ENCODE measurements at regions not wholly inside any gene's neighbourhood (a gene's known extent, or its start where the extent isn't known, plus 50 kb on each side); places are given as distances from the start of the nearest gene placed in this dataset.

- intact Hi-C loops (cut with DNase I): no loop called here
Observed at GRCh38 chrX:4710618-4711433, 997.4 kb upstream of the PRKX start.

DNA sequence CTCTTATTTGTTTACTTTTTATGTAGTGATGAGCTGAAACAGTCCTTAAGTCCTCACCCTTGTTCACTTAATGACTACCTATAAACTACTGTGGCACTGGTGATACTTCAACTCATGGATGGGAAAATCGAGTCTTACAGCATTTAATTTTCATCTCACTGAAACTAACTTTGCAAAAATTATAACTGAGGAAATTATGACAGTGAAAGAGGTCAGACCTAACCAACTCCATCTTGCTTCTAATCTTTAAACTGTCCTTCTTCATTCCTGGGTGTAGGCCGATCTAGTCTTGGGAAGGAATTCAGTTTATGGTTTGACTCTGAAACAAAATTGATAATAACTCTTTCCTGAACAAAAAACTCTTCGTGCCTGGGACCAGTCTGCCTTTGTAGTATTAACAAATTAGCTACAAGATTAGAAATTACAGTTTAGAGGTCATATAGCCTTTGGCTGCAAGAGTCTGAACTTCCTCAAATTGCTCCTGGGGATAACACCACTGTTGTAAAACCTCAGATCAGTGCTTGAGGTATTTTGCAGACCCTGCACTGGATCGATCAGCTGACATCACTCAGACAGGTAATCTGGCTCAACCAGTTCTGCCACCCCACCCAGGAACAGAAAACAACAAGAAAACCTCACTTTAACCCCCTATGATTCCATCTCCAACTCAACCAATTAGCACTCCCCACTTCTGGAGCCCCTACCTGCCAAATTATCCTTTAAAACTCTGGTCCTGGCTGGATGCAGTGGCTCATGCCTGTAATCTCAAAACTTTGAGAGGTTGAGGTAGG, 995.7 kb upstream of the PRKX start:
- intact Hi-C loops (cut with DNase I): no loop called here
- no peaks in the 10 kb centered on the region for H3K36me3 ChIP-seq (replicated peaks in 1 of 2)
- H3K27ac ChIP-seq: no peak overlapping the region
- no peak for DNase-seq
- 54 to 66% (median 63%) methylated on average over 4 of the region's 4 CpGs for WGBS, 4 donors
- no peaks in the 10 kb centered on the region for H3K4me1 ChIP-seq (replicated peaks in 1 of 2)
- no peak overlapping the region for H3K4me3 ChIP-seq
- no peaks in the 10 kb centered on the region for H3K27me3 ChIP-seq
- TF ChIP-seq CTCF (IDR thresholded peaks at IDR 0.05) (no peak), POLR2A (IDR thresholded peaks at IDR 0.05) (no peak)
- H3K9me3 ChIP-seq (replicated peaks in 1 of 3): no peaks in the 10 kb centered on the region

More at GRCh38 chrX:4710618-4711433, 997.4 kb upstream of the PRKX start:
- no peaks in the 10 kb centered on the region for H3K9me3 ChIP-seq (replicated peaks in 1 of 3)
- no peaks in the 10 kb centered on the region for H3K4me1 ChIP-seq (replicated peaks in 1 of 2)
- H3K27ac ChIP-seq: no peak overlapping the region
- no peaks in the 10 kb centered on the region for H3K36me3 ChIP-seq (replicated peaks in 1 of 2)
- no peak overlapping the region for H3K4me3 ChIP-seq
- DNase-seq: peak in 1 of 7 donors; percentile 2
- TF ChIP-seq POLR2A (IDR thresholded peaks at IDR 0.05) (no peak), CTCF (IDR thresholded peaks at IDR 0.05) (no peak)
- WGBS, 4 donors: 66 to 71% (median 68%) methylated on average over 10 of the region's 10 CpGs
- H3K27me3 ChIP-seq: no peaks in the 10 kb centered on the region

DNA sequence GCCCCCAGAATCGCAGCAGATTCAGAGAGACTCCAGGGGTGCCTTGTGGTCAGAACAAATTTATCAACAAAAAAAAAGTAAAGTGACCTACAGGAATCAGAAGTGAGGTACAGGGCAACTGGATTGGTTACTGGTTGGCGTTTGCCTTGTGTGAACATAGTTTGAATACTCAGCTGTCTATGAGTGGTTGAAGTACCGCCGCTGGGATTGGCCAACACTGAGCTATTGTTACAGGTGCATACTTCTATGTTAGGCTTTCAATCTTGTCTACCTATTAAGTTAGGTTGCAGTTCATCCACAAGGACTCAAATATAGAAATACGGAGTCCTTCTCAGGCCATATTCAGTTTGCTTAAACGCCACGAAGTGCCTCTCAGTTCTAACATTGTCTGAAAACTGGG, 993.5 kb upstream of the PRKX start:
- Histone ChIP-seq H3K4me1 (replicated peaks in 1 of 2) (no peaks in the 10 kb centered on the region), H3K27ac (no peak overlapping the region), H3K4me3 (no peak overlapping the region), H3K36me3 (replicated peaks in 1 of 2) (no peaks in the 10 kb centered on the region), H3K27me3 (no peaks in the 10 kb centered on the region), H3K9me3 (replicated peaks in 1 of 3) (no peaks in the 10 kb centered on the region)
- intact Hi-C loops (cut with DNase I): no loop called here
- no peak for TF ChIP-seq POLR2A (IDR thresholded peaks at IDR 0.05)
- TF ChIP-seq CTCF (IDR thresholded peaks at IDR 0.05): no peak
- DNase-seq: no peak
- 88 to 93% (median 91%) methylated on average over 4 to 7 of the region's 7 CpGs for WGBS, 4 donors

DNA sequence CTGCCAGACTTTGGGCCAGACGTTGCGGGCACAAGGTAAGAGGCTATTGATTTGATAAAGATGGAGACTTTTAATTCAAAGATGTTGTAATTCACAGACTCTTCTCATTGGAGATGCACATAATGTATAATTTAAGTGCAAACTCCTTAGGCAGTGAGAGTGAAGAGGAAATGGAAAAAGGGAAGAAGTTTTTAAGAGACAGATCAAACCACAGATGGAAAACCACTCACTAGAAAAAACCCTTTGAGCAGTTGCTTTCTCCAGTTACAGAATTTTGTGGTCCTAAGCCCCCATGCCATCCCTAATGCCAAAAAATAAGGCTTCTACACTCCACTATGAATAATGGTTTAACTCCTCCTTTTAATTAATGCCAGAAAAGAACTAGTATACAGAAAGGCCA, 977.1 kb upstream of the PRKX start:
- no peak overlapping the region for H3K4me3 ChIP-seq
- 87 to 100% (median 92%) methylated on average over 2 of the region's 2 CpGs for WGBS, 4 donors
- no peaks in the 10 kb centered on the region for H3K36me3 ChIP-seq (replicated peaks in 1 of 2)
- H3K9me3 ChIP-seq (replicated peaks in 1 of 3): no peaks in the 10 kb centered on the region
- no peak for TF ChIP-seq POLR2A (IDR thresholded peaks at IDR 0.05)
- TF ChIP-seq CTCF (IDR thresholded peaks at IDR 0.05): no peak
- H3K27me3 ChIP-seq: no peaks in the 10 kb centered on the region
- H3K27ac ChIP-seq: no peak overlapping the region
- intact Hi-C loops (cut with DNase I): no loop called here
- H3K4me1 ChIP-seq (replicated peaks in 1 of 2): no peaks in the 10 kb centered on the region
- no peak for DNase-seq
